GM21786 (cell line): ENCODE measurements at regions not wholly inside any gene's neighbourhood (a gene's known extent, or its start where the extent isn't known, plus 50 kb on each side); places are given as distances from the start of the nearest gene placed in this dataset.

Experiments
- ATAC-seq: cut with Tn5 transposase; IDR thresholded peaks from one replicate; pipeline ENCODE4 v1.9.1; 2021; ENCODE audit not compliant: unreplicated experiment

DNA sequence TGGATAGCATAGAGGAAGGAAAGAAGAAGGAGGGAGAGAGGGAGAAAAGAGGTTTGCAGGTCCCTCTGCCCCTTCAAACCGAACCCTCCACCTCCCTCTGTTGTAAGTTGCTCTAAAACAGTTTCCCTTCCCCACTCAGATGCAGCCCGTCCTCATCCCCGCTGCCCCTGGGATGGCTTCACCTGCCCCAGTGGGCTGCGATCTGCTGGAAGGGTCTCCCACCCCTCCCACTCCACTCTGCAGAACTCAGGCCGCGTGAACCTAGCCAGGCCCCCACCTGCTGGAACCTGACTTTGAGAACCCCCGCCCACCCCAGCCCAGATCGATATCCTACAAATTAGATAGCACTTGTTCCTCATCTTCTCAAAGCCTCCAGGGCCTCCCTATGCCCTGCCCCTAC lies 190.8 kb downstream of the DLL1 start:
- no peak for ATAC-seq

GRCh38 chr6:170099387-170099786 lies 191.5 kb downstream of the DLL1 start:
- ATAC-seq, result no peak

DNA sequence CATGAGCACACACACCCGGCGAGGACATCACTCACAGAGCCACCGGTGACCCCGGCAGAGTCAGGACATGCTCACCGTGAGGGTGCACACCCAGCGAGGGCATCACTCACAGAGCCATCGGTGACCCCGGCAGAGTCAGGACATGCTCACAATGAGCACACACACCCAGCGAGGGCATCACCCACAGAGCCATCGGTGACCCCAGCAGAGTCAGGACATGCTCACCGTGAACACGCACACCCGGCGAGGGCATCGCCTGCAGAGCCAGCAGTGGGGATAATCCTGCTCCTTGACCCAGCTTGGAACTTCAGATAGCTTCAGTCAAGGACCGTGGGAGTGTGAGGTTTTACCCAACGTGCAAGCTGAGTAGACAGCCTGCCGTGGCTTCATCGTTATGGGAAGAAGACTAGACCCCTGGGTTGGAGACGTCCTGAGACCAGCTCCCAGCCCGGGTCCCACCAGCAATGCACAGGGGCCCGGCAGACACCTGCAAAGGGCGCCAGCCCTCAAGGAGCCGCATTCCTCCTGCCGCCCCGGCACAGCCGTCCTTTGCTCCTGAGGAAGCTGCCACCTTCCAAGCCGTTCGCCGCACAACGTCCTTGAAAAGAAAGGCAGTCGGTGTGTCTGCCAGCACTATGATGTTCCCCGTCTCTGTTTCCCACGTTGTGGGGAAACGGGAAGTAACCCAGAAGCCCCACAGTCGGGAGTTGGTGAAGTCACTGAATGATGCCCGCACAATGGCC lies 192.3 kb downstream of the DLL1 start:
- no peak for ATAC-seq

DNA sequence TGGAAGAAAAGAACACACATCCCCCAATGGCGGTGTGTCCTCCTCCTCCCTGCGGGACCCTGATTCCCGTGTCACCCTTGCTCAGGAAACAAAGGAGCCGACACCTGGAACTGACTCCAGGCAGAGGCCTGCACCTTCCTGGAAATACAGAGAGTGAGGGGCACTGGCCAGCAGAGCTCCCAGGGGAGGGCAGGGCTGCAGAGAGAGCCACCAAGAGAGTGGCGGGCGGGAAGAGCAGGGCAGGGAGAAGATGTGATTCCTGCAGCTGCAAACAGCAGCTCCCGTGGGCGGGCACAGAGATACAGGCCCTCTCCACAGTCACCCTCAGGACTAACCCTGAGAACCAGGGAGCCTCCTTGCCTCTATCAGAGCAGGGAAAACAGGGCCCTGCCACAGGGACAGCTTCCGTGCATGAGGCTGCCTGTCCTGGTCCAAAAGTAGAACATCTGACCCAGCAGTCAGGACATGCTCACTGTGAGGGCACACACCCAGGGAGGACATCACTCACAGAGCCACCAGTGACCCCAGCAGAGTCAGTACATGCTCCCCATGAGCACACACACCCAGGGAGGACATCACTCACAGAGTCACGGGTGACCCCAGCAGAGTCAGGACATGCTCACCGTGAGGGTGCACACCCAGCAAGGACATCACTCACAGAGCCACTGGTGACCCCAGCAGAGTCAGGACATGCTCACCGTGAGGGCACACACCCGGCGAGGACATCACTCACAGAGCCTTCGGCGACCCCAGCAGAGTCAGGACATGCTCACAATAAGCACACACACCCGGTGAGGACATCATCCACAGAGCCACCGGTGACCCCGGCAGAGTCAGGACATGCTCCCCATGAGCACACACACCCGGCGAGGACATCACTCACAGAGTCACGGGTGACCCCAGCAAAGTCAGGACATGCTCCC lies 193.1 kb downstream of the DLL1 start:
- no peak for ATAC-seq

DNA sequence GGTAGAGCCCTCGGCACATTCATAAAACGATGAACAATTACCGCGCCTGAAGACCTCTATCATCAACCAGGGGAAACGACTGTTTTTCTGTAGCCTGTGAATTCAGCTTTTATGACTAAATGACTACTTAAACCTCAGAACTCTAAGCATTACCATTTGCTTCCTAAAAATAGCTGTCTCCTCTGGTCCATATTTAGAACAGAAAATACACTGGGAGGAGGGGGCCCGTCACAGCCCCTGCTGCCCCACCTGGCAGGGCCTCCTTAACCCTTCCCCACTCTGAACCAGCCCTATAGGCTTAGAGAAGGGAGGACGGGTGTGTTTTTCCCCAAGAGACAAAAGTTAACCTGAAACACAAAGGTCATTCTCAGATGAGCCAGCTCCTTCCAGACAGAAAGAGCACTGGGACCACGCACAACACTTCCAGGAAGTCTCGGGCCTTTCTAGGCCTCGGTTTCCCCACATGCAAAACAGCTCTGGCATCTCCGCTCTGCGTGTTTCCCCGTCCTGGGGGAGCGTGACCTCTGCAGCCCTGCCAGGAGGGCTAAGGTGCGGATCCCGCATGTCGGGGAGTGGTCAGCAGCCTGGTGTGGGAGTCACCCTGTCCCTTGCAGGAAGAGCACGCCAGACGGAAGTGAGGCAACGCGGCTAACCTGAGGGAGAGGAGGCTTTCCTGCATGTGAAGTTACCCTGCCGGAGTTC lies 193.9 kb downstream of the DLL1 start:
- no peak for ATAC-seq

GRCh38 chr6:170096191-170096802 lies 194.6 kb downstream of the DLL1 start:
- ATAC-seq, result no peak

DNA sequence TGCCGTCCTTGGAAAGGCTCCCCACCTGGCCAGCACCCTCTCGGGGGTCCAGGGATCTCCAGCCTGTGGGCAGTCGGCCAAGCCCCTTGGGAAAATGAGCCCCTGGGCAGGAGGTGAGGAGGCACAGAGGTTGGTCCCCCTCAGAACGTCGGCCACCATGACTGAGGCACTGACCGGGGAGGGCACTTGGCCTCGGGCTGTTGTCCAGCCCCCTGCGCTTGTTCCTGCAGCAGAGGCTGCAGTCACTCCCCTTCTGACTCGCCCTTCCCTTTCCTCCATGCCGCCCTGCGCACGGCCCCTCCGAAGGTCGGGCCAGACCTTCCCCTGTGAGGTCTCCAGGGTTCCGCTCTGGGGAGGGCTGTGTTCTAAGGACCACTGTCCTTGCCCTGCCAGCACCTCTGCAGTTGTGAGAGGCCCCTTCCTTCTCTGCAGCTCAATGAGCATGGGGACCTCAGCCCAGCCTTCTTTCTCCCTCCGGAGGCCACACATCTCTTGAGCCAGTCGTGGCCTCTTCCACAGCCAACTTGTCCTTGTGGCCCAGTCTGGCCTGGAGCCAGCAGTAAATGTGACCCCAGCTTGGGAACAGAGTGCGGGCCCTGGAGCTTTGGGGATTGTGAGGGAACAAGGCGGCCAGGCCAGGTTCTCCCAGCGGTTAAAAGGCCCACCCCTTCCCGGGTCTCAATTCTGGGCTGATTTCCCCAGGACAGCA lies 195.5 kb downstream of the DLL1 start:
- ATAC-seq, result no peak

DNA sequence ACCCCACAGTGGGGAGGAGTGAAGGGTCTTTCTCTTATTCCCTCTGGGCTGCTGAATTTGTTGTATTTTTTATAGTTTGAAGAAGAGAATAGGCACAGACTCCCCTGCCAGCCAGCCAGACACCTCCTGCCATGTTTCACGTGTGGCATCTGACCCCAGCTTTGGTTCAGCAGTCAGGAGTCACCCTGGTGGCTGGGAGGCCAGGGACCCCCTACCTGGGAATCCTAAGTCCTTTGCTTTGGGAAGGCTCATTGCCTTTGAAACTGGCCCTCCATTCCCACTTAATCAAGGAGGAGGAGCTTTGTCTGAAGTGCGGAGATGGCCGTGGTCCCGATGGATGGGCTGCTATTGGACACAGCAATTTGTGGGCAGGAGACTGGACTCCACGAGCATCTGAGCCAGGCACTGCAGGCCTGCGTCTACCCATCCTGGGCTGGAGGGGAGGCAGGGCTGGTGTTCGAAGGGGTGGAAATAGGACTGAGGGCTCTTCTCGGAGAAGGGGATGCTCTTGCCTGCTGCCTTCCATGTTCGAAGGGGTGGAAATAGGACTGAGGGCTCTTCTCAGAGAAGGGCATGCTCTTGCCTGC lies 196.1 kb downstream of the DLL1 start:
- ATAC-seq, result no peak

GRCh38 chr6:170093658-170094596 lies 197.0 kb downstream of the DLL1 start:
- no peak for ATAC-seq

- no peak for ATAC-seq
Observed at GRCh38 chr6:170093276-170093657, 197.6 kb downstream of the DLL1 start.

DNA sequence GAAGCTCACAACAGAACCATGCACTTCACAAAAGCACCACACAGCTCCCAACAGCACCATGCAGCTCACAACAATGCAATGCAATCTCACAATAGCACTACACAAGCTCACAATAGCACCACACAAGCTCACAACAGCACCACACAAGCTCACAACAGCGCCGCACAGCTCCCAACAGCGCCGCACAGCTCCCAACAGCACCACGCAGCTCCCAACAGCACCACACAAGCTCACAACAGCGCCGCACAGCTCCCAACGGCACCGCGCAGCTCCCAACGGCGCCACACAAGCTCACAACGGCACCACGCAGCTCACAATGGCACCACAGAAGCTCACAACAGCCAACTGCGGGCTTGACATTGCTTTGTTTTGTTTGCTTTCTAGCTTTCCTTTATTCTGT lies 198.1 kb downstream of the DLL1 start:
- no peak for ATAC-seq

- no peak for ATAC-seq
Observed at GRCh38 chr6:170091639-170092579, 199.0 kb downstream of the DLL1 start.

DNA sequence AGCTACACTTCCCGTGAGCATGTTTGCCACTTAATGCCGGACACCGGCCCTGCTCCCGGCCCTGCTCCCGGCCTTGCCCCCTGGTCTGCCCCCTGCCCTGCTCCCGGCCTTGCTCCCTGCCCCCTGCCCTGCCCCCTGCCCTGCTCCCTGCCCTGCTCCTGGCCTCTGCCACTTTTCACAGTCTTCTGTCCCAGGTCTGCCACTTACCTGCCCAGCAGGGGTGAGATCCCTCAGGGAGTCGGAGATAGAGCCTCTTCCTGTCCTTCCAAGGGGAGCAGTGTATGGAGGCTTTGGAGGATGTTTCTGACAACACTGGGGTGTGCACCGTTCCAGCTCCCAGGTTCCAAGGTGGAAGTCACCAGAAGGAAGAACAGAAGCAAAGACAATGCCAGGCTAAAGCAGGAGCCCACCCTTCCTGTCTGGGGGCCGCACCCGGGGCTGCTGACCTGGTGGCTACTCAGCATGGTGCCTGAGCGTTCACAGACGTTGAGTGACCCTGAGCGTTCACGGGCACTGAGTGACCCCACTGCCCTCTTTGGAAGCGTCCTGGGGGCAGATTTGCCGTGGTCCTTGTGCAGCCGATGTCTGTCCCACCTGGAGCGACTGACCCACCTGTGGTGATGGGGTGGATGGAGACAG lies 199.8 kb downstream of the DLL1 start:
- no peak for ATAC-seq

DNA sequence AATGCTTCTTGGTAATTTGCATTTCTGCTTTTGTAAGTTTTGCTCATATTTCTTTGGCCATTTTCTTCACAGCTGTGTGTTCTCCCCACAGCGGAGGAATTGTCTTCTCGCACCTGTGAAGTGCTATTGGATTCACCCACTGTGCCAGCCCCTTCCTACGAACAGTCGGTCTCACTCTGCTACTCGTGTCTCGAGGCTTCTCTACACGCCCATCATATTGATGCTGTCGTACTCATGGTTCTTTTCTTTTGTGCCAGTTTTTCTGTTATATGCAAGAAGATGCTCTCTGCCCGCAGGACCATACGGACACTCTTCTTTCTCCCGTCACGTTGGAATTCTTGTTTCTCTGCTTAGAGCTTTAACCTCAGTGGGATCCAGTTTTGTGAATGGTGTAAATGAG lies 200.3 kb downstream of the DLL1 start:
- ATAC-seq, result no peak

- ATAC-seq, result no peak
Observed at GRCh38 chr6:170089963-170090362, 200.9 kb downstream of the DLL1 start.

DNA sequence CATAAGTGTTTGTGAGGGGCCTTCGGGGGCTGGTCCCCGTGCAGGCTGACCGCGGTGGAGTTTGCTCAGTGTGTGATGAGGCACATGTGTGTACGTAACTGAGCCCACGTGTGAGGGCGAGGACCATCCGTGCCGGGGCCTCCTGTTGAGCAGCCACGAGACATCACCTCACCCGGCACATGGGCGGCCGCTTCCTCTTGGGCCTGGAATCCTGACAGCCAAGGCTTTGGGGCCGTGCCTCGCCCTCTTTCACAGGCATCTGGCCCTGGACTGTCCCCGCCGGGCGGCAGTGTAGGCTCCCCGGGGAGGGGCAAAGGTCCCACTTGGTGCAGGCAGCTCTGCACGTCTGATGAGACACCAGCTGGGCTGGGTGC lies 202.3 kb downstream of the DLL1 start:
- ATAC-seq, result no peak

DNA sequence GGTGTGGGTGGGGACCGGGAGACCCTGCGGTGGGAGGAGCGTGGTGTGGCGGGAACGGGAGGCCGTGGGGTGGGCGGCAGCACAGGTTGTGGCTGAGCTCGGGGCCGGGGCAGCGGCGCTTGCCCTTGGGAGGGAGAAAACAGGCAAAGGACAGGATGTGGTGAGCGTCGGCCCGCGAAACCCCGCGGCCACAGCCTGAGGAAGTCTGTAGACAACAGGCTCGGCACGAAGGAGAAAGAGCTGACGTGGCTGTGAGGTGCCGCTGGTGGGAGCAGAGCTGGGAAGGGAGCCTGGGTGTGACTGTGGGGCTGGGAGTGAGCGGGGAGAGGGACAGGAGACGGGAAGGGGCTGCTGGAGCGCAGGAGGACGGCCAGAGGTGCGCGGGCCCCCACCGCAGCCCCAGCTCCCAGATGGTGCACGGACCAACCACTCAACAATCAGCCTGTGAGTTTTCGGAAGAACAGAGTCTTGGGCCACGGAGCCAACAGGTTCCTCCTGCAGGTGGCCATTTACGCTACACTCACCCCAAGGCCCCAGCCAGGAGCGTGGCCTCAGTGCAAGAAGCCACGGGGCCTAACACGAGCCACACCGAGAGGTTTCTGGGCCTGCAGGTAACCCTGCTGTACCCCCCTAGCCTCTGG lies 202.8 kb downstream of the DLL1 start:
- peak; percentile 47 for ATAC-seq
